GM20000 (cell line): ENCODE measurements at regions not wholly inside any gene's neighbourhood (a gene's known extent, or its start where the extent isn't known, plus 50 kb on each side); places are given as distances from the start of the nearest gene placed in this dataset.
"Not testable (repeated sequence)": the region's sequence is repeated elsewhere in the genome, so short reads cannot be mapped to it uniquely, and the experiment has no call there.

ENCODE experiments used
- DNase-seq: peaks from one replicate; pipeline ENCODE4 v3.0.0; 2012; ENCODE audit warnings: low spot score
- TF ChIP-seq, protein P1 (sequence below): IDR thresholded peaks from 2 replicates; pipeline ENCODE4 v1.5.1; 2012; ENCODE audit warnings: mild to moderate bottlenecking, control low read depth; ENCODE audit errors: extremely low read depth, missing control alignments

DNA sequence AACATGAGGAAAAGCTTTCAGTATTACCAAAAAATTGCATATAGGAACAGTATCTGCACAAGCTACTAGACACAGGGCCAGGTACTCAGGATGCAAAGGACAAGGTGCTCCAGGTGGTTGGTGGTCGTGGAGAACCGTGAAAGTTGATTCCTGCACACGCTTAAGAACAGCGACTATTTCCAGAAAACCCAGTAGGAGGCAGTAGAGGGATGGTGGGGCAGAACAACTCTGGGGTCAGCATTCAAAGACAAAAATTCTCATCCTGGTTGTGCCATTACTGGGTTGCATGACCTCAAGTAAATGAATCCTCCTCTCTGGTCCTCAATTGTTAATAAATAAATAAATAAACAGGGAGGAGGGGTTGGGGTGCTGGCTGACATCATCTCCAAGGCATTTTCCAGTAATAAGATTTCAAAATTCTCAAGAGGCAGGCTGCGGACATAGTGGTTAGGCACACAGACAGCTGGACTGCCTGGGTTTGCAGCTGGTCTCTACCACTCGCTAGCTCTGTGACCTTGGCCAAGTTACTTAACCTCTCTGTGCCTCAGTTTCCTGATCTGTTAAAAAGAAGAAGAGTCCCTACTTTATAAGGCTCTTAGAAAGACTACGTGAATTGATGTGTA is 89.6 kb downstream of the ISX start:
- no peak for DNase-seq
- TF ChIP-seq, protein P1, sequence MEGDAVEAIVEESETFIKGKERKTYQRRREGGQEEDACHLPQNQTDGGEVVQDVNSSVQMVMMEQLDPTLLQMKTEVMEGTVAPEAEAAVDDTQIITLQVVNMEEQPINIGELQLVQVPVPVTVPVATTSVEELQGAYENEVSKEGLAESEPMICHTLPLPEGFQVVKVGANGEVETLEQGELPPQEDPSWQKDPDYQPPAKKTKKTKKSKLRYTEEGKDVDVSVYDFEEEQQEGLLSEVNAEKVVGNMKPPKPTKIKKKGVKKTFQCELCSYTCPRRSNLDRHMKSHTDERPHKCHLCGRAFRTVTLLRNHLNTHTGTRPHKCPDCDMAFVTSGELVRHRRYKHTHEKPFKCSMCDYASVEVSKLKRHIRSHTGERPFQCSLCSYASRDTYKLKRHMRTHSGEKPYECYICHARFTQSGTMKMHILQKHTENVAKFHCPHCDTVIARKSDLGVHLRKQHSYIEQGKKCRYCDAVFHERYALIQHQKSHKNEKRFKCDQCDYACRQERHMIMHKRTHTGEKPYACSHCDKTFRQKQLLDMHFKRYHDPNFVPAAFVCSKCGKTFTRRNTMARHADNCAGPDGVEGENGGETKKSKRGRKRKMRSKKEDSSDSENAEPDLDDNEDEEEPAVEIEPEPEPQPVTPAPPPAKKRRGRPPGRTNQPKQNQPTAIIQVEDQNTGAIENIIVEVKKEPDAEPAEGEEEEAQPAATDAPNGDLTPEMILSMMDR, result no peak

DNA sequence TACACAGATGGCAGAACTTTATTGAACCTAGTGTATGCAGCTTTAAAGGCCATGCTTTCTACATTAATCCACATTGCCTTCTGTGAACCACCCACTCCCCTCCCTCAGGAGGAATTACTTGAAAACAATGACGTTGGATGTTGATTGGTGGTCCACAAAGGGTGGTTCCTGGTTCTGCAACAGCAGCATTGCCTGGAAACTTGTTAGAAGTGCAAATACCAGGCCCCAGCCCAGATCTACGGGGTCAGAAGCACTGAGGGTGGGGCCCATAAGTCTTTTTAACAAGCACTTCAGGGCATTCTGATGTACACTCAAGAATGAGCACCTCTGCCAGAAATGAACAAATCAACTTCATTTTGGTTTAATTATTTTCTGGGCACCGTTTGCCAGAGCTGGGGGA is 91.0 kb downstream of the ISX start:
- TF ChIP-seq, protein P1, result no peak

DNA sequence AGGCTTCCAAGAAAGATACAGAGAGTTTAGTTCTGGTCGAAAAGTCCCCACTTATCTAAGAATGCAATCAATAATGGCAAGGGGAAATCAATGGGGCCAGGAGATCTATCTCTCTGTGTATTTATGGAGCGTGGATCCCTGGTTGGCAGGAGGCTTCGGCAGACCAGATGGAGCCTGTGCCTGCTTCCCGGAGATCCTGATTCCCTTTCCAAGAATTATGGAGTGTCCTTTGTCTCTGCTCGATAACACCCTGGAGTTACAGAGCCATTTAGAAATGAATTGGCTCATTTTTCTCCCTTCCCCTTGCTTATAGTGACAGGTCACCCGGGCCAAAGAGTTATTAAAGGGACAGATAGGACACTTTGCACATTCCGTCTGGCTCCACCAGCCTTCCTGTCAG is 92.4 kb downstream of the ISX start:
- TF ChIP-seq, protein P1, result no peak
- DNase-seq, result no peak

More for the DNA sequence above, 91.0 kb downstream of the ISX start:
- no peak for DNase-seq

DNA sequence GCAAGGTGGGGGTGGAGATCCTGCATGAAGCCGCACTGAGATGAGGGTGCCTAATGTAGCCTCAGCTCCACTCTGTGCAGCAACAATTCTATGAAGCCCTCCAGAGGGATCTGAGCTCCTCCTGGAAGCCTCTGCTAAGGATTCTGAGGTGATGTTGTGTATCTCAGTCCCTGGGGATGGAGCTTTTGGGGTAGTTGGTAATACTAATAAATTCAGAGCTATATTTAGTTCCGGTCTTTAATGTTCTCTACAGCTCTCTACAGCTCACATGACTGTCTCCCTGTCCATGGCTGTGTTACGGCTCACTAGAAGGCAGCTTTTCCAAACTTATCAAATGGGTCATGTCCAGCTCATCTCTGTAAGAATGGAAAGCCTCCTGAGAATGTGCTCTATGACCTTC is 93.4 kb downstream of the ISX start:
- no peak for DNase-seq
- TF ChIP-seq, protein P1, result no peak

DNA sequence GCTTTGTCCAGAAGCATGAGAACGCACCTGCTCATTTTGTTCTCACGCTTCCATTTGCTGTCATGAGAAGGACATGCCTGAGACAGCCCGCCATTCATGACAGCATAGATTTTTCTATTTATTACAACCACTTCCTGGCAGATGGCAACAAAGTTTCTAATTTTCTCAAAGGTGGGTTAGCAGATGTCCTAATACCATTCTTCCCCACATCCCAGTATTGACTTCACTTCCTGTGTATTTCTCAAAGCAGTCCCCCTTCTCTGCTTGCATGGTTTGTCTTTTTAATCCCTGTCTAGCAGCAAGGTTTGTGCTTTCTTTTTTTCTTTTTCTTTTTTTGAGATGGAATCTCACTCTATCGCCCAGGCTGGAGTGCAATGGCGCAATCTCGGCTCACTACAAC is 94.3 kb downstream of the ISX start:
- DNase-seq, result no peak
- TF ChIP-seq, protein P1, result no peak

DNA sequence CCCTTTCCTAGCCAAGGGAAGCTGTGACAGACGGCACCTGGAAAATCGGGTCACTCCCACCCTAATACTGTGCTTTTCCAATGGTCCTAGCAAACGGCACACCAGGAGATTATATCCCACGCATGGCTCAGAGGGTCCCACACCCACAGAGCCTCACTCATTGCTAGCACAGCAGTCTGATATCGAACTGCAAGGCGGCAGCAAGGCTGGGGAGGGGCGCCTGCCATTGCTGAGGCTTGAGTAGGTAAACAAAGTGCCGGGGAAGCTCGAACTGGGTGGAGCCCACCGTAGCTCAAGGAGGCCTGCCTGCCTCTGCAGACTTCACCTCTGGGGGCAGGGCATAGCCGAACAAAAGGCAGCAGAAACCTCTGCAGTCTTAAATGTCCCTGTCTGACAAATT is 91.4 kb upstream of the HMGXB4 start:
- not testable (repeated sequence) for DNase-seq

DNA sequence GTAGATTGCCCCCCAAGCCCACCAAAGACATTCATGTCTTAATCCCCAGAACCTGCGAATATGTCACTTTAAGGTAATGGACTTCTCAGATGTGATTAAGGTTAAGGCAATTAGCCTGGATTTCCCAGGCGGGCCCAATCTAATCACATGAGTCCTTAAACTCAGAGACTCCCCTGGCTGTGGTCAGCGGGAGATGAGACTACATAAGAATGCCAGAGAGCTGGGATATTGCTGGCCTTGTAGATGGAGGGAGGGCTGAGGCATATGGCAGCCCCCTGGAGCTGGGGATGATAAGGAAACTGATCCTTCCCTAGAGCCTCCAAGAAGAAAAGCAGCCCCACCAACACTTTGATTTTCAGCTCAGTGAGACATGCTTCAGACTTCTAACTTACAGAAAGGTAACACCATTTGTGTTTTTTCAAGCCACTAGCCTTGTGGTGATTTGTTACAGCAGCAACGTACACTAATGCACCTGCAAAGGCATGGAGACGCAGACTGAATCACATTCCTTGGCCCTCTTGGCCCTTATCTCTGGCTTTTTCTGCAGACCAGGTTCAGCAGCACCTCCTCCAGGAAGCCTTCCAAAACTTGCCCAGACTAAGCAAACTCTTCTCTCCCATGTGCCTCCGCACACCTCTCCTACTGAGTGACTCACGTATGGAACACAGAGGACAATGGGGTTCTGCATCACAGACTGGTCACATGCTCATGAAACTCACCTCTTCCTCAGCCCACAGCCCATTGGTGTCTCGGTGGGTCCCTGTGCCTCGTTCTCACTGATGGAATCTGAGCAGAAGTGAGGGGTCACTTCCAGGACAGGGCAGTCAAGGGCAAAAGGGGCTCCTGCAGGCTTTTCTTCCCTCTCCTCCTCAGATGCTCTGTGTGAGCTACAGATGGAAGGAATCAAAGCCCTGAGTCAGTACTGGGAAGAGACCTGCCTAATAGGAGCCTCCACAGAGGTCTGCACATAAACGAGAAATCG is 86.3 kb upstream of the HMGXB4 start:
- TF ChIP-seq, protein P1, result no peak
- DNase-seq, result no peak
